ENCODE measurements at regions not wholly inside any gene's neighbourhood (a gene's known extent, or its start where the extent isn't known, plus 50 kb on each side); places are given as distances from the start of the nearest gene placed in this dataset.

GRCh38 chr18:51417643-51418483 is 220.4 kb upstream of the MEX3C start:
- H3K36me3 ChIP-seq: no peaks in the 10 kb centered on the region
- TF ChIP-seq, protein P1, sequence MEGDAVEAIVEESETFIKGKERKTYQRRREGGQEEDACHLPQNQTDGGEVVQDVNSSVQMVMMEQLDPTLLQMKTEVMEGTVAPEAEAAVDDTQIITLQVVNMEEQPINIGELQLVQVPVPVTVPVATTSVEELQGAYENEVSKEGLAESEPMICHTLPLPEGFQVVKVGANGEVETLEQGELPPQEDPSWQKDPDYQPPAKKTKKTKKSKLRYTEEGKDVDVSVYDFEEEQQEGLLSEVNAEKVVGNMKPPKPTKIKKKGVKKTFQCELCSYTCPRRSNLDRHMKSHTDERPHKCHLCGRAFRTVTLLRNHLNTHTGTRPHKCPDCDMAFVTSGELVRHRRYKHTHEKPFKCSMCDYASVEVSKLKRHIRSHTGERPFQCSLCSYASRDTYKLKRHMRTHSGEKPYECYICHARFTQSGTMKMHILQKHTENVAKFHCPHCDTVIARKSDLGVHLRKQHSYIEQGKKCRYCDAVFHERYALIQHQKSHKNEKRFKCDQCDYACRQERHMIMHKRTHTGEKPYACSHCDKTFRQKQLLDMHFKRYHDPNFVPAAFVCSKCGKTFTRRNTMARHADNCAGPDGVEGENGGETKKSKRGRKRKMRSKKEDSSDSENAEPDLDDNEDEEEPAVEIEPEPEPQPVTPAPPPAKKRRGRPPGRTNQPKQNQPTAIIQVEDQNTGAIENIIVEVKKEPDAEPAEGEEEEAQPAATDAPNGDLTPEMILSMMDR (IDR thresholded peaks at IDR 0.05): no peak
- H3K27ac ChIP-seq: no peak overlapping the region
- H3K4me3 ChIP-seq: no peak overlapping the region
- H3K27me3 ChIP-seq: no peaks in the 10 kb centered on the region
- no peak for DNase-seq (ENCODE audit: low spot score in 2 of 2)
- intact Hi-C loops (cut with DNase I): no loop called here
- H3K9me3 ChIP-seq: no peaks in the 10 kb centered on the region
- H3K4me1 ChIP-seq: no peaks in the 10 kb centered on the region

- no peaks in the 10 kb centered on the region for H3K36me3 ChIP-seq
- H3K4me1 ChIP-seq: no peaks in the 10 kb centered on the region
- no peak overlapping the region for H3K27ac ChIP-seq
- no peak for DNase-seq (ENCODE audit: low spot score in 2 of 2)
- TF ChIP-seq, protein P1 (IDR thresholded peaks at IDR 0.05): no peak
- H3K27me3 ChIP-seq: no peaks in the 10 kb centered on the region
- H3K9me3 ChIP-seq: no peaks in the 10 kb centered on the region
- intact Hi-C loops (cut with DNase I): no loop called here
- H3K4me3 ChIP-seq: no peak overlapping the region
Measured at GRCh38 chr18:51425475-51425874, 228.0 kb upstream of the MEX3C start.

GRCh38 chr18:51425889-51426288 is 228.4 kb upstream of the MEX3C start:
- no peak for DNase-seq (ENCODE audit: low spot score in 2 of 2)
- intact Hi-C loops (cut with DNase I): no loop called here
- no peak overlapping the region for H3K27ac ChIP-seq

DNA sequence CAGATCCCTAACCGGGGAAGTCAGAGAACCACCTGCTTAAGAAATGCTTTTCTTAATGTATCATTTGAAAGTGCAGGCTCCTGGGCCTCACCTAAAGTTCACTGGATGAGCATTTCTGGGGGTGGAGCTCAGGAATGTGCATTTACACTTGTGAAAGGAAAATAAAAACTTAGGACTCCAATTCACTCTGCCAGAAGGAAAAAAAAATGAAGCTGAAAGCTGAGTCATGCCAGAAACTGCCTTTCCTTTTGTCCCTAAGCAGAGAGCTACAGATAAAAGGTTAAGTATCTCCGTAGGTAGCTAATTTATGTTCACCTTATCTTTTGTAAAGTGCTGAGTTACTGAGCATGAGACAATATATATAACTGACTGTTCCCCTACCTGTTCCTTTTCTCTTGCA is 229.5 kb upstream of the MEX3C start:
- DNase-seq (ENCODE audit: low spot score in 2 of 2): no peak
- Histone ChIP-seq H3K4me1 (no peaks in the 10 kb centered on the region), H3K36me3 (no peaks in the 10 kb centered on the region), H3K9me3 (no peaks in the 10 kb centered on the region), H3K27ac (no peak overlapping the region), H3K27me3 (no peaks in the 10 kb centered on the region), H3K4me3 (no peak overlapping the region)
- TF ChIP-seq, protein P1 (IDR thresholded peaks at IDR 0.05): no peak
- intact Hi-C loops (cut with DNase I): no loop called here

More at GRCh38 chr18:51425889-51426288, 228.4 kb upstream of the MEX3C start:
- TF ChIP-seq, protein P1 (IDR thresholded peaks at IDR 0.05): no peak
- H3K9me3 ChIP-seq: no peaks in the 10 kb centered on the region
- H3K4me1 ChIP-seq: no peaks in the 10 kb centered on the region
- H3K36me3 ChIP-seq: no peaks in the 10 kb centered on the region
- H3K27me3 ChIP-seq: no peaks in the 10 kb centered on the region
- H3K4me3 ChIP-seq: no peak overlapping the region

GRCh38 chr18:51429644-51430043 is 232.2 kb upstream of the MEX3C start:
- H3K4me1 ChIP-seq: no peaks in the 10 kb centered on the region
- H3K27ac ChIP-seq: no peak overlapping the region
- intact Hi-C loops (cut with DNase I): no loop called here
- H3K27me3 ChIP-seq: no peaks in the 10 kb centered on the region
- H3K36me3 ChIP-seq: no peaks in the 10 kb centered on the region
- no peaks in the 10 kb centered on the region for H3K9me3 ChIP-seq
- TF ChIP-seq, protein P1 (IDR thresholded peaks at IDR 0.05): no peak
- no peak overlapping the region for H3K4me3 ChIP-seq
- no peak for DNase-seq (ENCODE audit: low spot score in 2 of 2)

Data from ascending aorta (tissue), 2 donors.